H9 (cell line): ENCODE measurements at regions not wholly inside any gene's neighbourhood (a gene's known extent, or its start where the extent isn't known, plus 50 kb on each side); places are given as distances from the start of the nearest gene placed in this dataset.

ENCODE experiments used
- DNase-seq: peaks from one replicate; pipeline ENCODE4 v3.0.0-alpha.2; 2017
- H2AFZ ChIP-seq: one replicate; pipeline ENCODE4 v1.6.1; 2013; ENCODE audit warnings: mild to moderate bottlenecking, low read length, control low read depth, moderate library complexity
- H2AK5ac ChIP-seq: 2 replicates; pipeline ENCODE4 v1.6.1; 2013; ENCODE audit warnings: low read length, control low read depth, mixed read lengths; ENCODE audit not compliant: insufficient read length
- H2BK120ac ChIP-seq: one replicate; pipeline ENCODE4 v1.6.1; 2013; ENCODE audit warnings: low read depth, mild to moderate bottlenecking, low read length, control low read depth, inconsistent platforms; ENCODE audit not compliant: poor library complexity, severe bottlenecking
- H2BK12ac ChIP-seq: 2 replicates; pipeline ENCODE4 v1.6.1; 2013; ENCODE audit warnings: low read length, control low read depth, mixed read lengths, low read depth; ENCODE audit not compliant: insufficient read length
- H2BK15ac ChIP-seq: 2 replicates; pipeline ENCODE4 v1.6.1; 2013; ENCODE audit warnings: low read depth, low read length, control low read depth
- H2BK20ac ChIP-seq: one replicate; pipeline ENCODE4 v1.6.1; 2013; ENCODE audit warnings: low read depth, mild to moderate bottlenecking, low read length, control low read depth, inconsistent platforms; ENCODE audit not compliant: poor library complexity, severe bottlenecking
- H2BK5ac ChIP-seq: 2 replicates; pipeline ENCODE4 v1.6.1; 2013; ENCODE audit warnings: low read length, control low read depth, mixed read lengths; ENCODE audit not compliant: insufficient read length
- H3K14ac ChIP-seq: 2 replicates; pipeline ENCODE4 v1.6.1; 2013; ENCODE audit warnings: low read length, control low read depth; ENCODE audit not compliant: insufficient read depth
- H3K18ac ChIP-seq: 2 replicates; pipeline ENCODE4 v1.6.1; 2013; ENCODE audit warnings: low read depth, mild to moderate bottlenecking, mixed read lengths, low read length, control low read depth; ENCODE audit not compliant: insufficient read length
- H3K23ac ChIP-seq: 2 replicates; pipeline ENCODE4 v1.6.1; 2013; ENCODE audit warnings: low read length, control low read depth, mixed read lengths, low read depth; ENCODE audit not compliant: insufficient read length
- H3K23me2 ChIP-seq: 2 replicates; pipeline ENCODE4 v1.6.1; 2013; ENCODE audit warnings: low read depth, mild to moderate bottlenecking, mixed read lengths, low read length, control low read depth; ENCODE audit not compliant: insufficient read length, poor library complexity, severe bottlenecking
- H3K27ac ChIP-seq: 2 replicates; pipeline ENCODE4 v1.5.1; 2013; ENCODE audit warnings: low read length, control low read depth, mixed read lengths, low read depth; ENCODE audit not compliant: insufficient read length
- H3K27me3 ChIP-seq: 2 replicates; pipeline ENCODE4 v1.6.1; 2013; ENCODE audit warnings: low read length, control low read depth, inconsistent platforms; ENCODE audit not compliant: insufficient read depth
- H3K4ac ChIP-seq: 2 replicates; pipeline ENCODE4 v1.6.1; 2013; ENCODE audit warnings: low read depth, mild to moderate bottlenecking, control low read depth, inconsistent platforms, low read length, moderate library complexity
- H3K4me1 ChIP-seq: 2 replicates; pipeline ENCODE4 v1.6.1; 2013; ENCODE audit warnings: low read length, control low read depth, inconsistent platforms; ENCODE audit not compliant: insufficient read depth
- H3K4me2 ChIP-seq: 2 replicates; pipeline ENCODE4 v1.6.1; 2013; ENCODE audit warnings: low read length, control low read depth, mixed read lengths; ENCODE audit not compliant: insufficient read length, insufficient read depth
- H3K56ac ChIP-seq: 2 replicates; pipeline ENCODE4 v1.6.1; 2013; ENCODE audit warnings: low read depth, mild to moderate bottlenecking, mixed read lengths, low read length, control low read depth; ENCODE audit not compliant: insufficient read length
- H3K79me1 ChIP-seq: 2 replicates; pipeline ENCODE4 v1.6.1; 2013; ENCODE audit warnings: low read depth, mild to moderate bottlenecking, moderate library complexity, low read length, control low read depth, inconsistent platforms; ENCODE audit not compliant: insufficient read depth, poor library complexity, severe bottlenecking
- H3K79me2 ChIP-seq: 2 replicates; pipeline ENCODE4 v1.6.1; 2013; ENCODE audit warnings: low read length, control low read depth, inconsistent platforms; ENCODE audit not compliant: insufficient read depth
- H3K9ac ChIP-seq: 2 replicates; pipeline ENCODE4 v1.6.1; 2013; ENCODE audit warnings: low read length, control low read depth, mixed read lengths; ENCODE audit not compliant: insufficient read length; ENCODE audit errors: extremely low read depth
- H3K9me3 ChIP-seq: one replicate; pipeline ENCODE4 v1.6.1; 2013; ENCODE audit warnings: low read depth, low read length, inconsistent platforms; ENCODE audit not compliant: control insufficient read depth
- H3T11ph ChIP-seq: one replicate; pipeline ENCODE4 v1.6.1; 2013; ENCODE audit warnings: mild to moderate bottlenecking, low read length, control low read depth, inconsistent platforms
- H4K20me1 ChIP-seq: one replicate; pipeline ENCODE4 v1.6.1; 2013; ENCODE audit not compliant: control insufficient read depth, insufficient read length, insufficient read depth
- H4K5ac ChIP-seq: 2 replicates; pipeline ENCODE4 v1.6.1; 2013; ENCODE audit warnings: low read depth, mild to moderate bottlenecking, mixed read lengths, low read length, control low read depth; ENCODE audit not compliant: insufficient read length
- H4K8ac ChIP-seq: replicated peaks from 2 replicates; pipeline ENCODE4 v1.6.1; 2013; ENCODE audit warnings: low read length, control low read depth, mixed read lengths, low read depth; ENCODE audit not compliant: insufficient read length
- H4K91ac ChIP-seq: 2 replicates; pipeline ENCODE4 v1.6.1; 2013; ENCODE audit warnings: low read depth, mild to moderate bottlenecking, moderate library complexity, mixed read lengths, low read length, control low read depth; ENCODE audit not compliant: insufficient read length
- H3K27ac Mint-ChIP-seq, 3 experiments: 2 replicates in 2 of 3; 3 replicates in 1 of 3; pipeline ENCODE4 v1.8.0; 2020 to 2021; ENCODE audit warnings: mixed read lengths in 3 of 3, mild to moderate bottlenecking in 1 of 3, moderate library complexity in 1 of 3
- H3K27me3 Mint-ChIP-seq: 2 replicates; pipeline ENCODE4 v1.8.0; 2021; ENCODE audit warnings: low read depth, mild to moderate bottlenecking, moderate library complexity, mixed read lengths
- H3K36me3 Mint-ChIP-seq, 3 experiments: 2 replicates in 2 of 3; 3 replicates in 1 of 3; pipeline ENCODE4 v1.8.0; 2020 to 2021; ENCODE audit warnings: low read depth in 3 of 3, mixed read lengths in 3 of 3; ENCODE audit not compliant: insufficient read depth in 1 of 3
- H3K4me1 Mint-ChIP-seq, 2 experiments: 2 replicates each; pipeline ENCODE4 v1.8.0; 2020; ENCODE audit warnings: mixed read lengths in 2 of 2
- H3K4me3 Mint-ChIP-seq, 2 experiments: 2 replicates in 1 of 2; 3 replicates in 1 of 2; pipeline ENCODE4 v1.8.0; 2020 to 2021; ENCODE audit warnings: mild to moderate bottlenecking in 2 of 2, mixed read lengths in 2 of 2, moderate library complexity in 1 of 2
- H3K9me3 Mint-ChIP-seq, 2 experiments: 2 replicates in 1 of 2; 3 replicates in 1 of 2; pipeline ENCODE4 v1.8.0; 2020; ENCODE audit warnings: mild to moderate bottlenecking in 2 of 2, mixed read lengths in 2 of 2, moderate library complexity in 1 of 2
- WGBS: extraction: QIAGEN DNeasy Blood & Tissue Kit; methylation state at CpG from one replicate; pipeline ENCODE4 v1.1.7; 2013; ENCODE audit warnings: missing lambda C conversion rate, low lambda C conversion rate, mixed read lengths; ENCODE audit not compliant: insufficient read length; ENCODE audit errors: extremely low coverage; 5-methylcytosine and 5-hydroxymethylcytosine counted together
- TF ChIP-seq, protein P1 (sequence below): fragments of 200-600 bp; sonication (generic); conservative IDR thresholded peaks from 3 replicates; pipeline ENCODE4 v1.8.0; 2021; ENCODE audit warnings: antibody characterized with exemption, mild to moderate bottlenecking

DNA sequence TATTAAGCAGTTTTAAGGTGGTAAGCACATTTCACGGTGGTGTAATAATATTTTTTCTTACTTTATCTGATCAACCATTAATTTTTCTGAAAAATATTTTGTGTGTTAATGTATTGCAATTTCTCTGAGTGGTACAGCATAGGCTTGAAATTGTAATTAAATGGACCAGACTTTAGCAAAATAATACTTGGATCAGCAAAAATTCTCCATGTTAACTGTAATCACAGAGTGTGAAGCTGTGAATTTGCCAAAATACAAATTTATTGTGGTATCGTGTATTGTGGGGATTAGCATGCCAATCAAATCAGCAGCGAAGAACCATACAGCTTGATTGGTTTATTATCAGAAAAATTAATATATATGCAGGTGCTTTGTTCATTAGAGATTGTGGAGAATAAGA lies 1088.9 kb upstream of the GYPC start:
- Histone ChIP-seq H4K8ac (no peak overlapping the region), H2BK15ac (no peak overlapping the region), H3K4ac (no peak overlapping the region), H3K79me1 (no peaks in the 10 kb centered on the region), H2BK120ac (no peak overlapping the region), H4K20me1 (no peaks in the 10 kb centered on the region), H3K14ac (no peak overlapping the region), H4K5ac (no peak overlapping the region), H3K9me3 (no peaks in the 10 kb centered on the region), H2BK20ac (no peak overlapping the region), H3K79me2 (no peaks in the 10 kb centered on the region), H3K27me3 (no peaks in the 10 kb centered on the region), H3K23ac (no peak overlapping the region), H2BK5ac (no peak overlapping the region), H3T11ph (no peak overlapping the region), H2AK5ac (no peak overlapping the region), H3K4me2 (no peak overlapping the region), H2BK12ac (no peak overlapping the region), H3K56ac (no peak overlapping the region), H3K27ac (no peak overlapping the region), H3K18ac (no peak overlapping the region), H3K23me2 (no peaks in the 10 kb centered on the region), H3K4me1 (0 out of 2 replicates have a peak, but pooled peaks cover 3% of the 10 kb centered on the region), H3K9ac (no peak overlapping the region), H4K91ac (no peak overlapping the region), H2AFZ (no peak overlapping the region)
- TF ChIP-seq, protein P1, sequence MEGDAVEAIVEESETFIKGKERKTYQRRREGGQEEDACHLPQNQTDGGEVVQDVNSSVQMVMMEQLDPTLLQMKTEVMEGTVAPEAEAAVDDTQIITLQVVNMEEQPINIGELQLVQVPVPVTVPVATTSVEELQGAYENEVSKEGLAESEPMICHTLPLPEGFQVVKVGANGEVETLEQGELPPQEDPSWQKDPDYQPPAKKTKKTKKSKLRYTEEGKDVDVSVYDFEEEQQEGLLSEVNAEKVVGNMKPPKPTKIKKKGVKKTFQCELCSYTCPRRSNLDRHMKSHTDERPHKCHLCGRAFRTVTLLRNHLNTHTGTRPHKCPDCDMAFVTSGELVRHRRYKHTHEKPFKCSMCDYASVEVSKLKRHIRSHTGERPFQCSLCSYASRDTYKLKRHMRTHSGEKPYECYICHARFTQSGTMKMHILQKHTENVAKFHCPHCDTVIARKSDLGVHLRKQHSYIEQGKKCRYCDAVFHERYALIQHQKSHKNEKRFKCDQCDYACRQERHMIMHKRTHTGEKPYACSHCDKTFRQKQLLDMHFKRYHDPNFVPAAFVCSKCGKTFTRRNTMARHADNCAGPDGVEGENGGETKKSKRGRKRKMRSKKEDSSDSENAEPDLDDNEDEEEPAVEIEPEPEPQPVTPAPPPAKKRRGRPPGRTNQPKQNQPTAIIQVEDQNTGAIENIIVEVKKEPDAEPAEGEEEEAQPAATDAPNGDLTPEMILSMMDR: no peak
- Mint-ChIP-seq H3K27me3 (no peaks in the 10 kb centered on the region), H3K4me3 (no peak overlapping the region), H3K36me3 (no peaks in the 10 kb centered on the region; a peak in 1 of 7 replicates), H3K27ac (no peak overlapping the region), H3K4me1 (peaks cover 13 to 16% of the 10 kb centered on the region in 2 experiments; a peak in 3 of 4 replicates), H3K9me3 (no peaks in the 10 kb centered on the region)
- no CpG with 5 or more reads among the region's 3 CpGs for WGBS
- no peak for DNase-seq
